ENCODE measurements at regions not wholly inside any gene's neighbourhood (a gene's known extent, or its start where the extent isn't known, plus 50 kb on each side); places are given as distances from the start of the nearest gene placed in this dataset.

GRCh38 chr6:40889137-40889832, 149.7 kb downstream of the UNC5CL start:
- TF ChIP-seq CTCF (IDR thresholded peaks at IDR 0.05; ENCODE audit: low read length), result no peak
- TF ChIP-seq EZH2 (IDR thresholded peaks at IDR 0.05; ENCODE audit: borderline replicate concordance, low read length), result no peak

GRCh38 chr6:40888456-40888990, 150.5 kb downstream of the UNC5CL start:
- H3K4me1 ChIP-seq (ENCODE audit: insufficient read depth, low read length, severe bottlenecking), result no peaks in the 10 kb centered on the region
- TF ChIP-seq CTCF (IDR thresholded peaks at IDR 0.05; ENCODE audit: low read length), result no peak
- TF ChIP-seq EZH2 (IDR thresholded peaks at IDR 0.05; ENCODE audit: borderline replicate concordance, low read length), result no peak
- H3K4me3 ChIP-seq (ENCODE audit: low read depth, low read length, poor library complexity, severe bottlenecking), result no peak overlapping the region
- H3K79me2 ChIP-seq (ENCODE audit: insufficient read depth, low read length), result no peaks in the 10 kb centered on the region
- H3K9me2 ChIP-seq (ENCODE audit: low read depth, low read length), result no peaks in the 10 kb centered on the region
- H3K27ac ChIP-seq (ENCODE audit: low read depth, low read length, poor library complexity, severe bottlenecking), result no peak overlapping the region
- H3K27me3 ChIP-seq (ENCODE audit: insufficient read depth, low read length), result 0 out of 2 replicates have a peak, but pooled peaks cover 6% of the 10 kb centered on the region
- H3K36me3 ChIP-seq (ENCODE audit: insufficient read depth, low read length), result no peaks in the 10 kb centered on the region
- H4K20me1 ChIP-seq (ENCODE audit: insufficient read depth, low read length), result no peaks in the 10 kb centered on the region
- no peak overlapping the region for H3K9ac ChIP-seq (ENCODE audit: low read length)
- no peak overlapping the region for H2AFZ ChIP-seq (ENCODE audit: low read length)
- no peaks in the 10 kb centered on the region for H3F3A ChIP-seq (ENCODE audit: insufficient read depth, low read length)
- no peaks in the 10 kb centered on the region for H3K9me3 ChIP-seq (ENCODE audit: low read length)
- H3K4me2 ChIP-seq (ENCODE audit: low read length), result no peak overlapping the region

More at GRCh38 chr6:40889137-40889832, 149.7 kb downstream of the UNC5CL start:
- H3K9ac ChIP-seq (ENCODE audit: low read length), result no peak overlapping the region
- no peaks in the 10 kb centered on the region for H3K79me2 ChIP-seq (ENCODE audit: insufficient read depth, low read length)
- no peaks in the 10 kb centered on the region for H3K36me3 ChIP-seq (ENCODE audit: insufficient read depth, low read length)
- no peak overlapping the region for H3K4me2 ChIP-seq (ENCODE audit: low read length)
- H2AFZ ChIP-seq (ENCODE audit: low read length), result no peak overlapping the region
- no peaks in the 10 kb centered on the region for H3K9me2 ChIP-seq (ENCODE audit: low read depth, low read length)
- no peaks in the 10 kb centered on the region for H3K4me1 ChIP-seq (ENCODE audit: insufficient read depth, low read length, severe bottlenecking)
- peaks cover 6% of the 10 kb centered on the region; the same call in 1 of the 2 replicates for H3K27me3 ChIP-seq (ENCODE audit: insufficient read depth, low read length)
- no peaks in the 10 kb centered on the region for H4K20me1 ChIP-seq (ENCODE audit: insufficient read depth, low read length)
- no peaks in the 10 kb centered on the region for H3F3A ChIP-seq (ENCODE audit: insufficient read depth, low read length)
- no peaks in the 10 kb centered on the region for H3K9me3 ChIP-seq (ENCODE audit: low read length)
- H3K4me3 ChIP-seq (ENCODE audit: low read depth, low read length, poor library complexity, severe bottlenecking), result no peak overlapping the region
- H3K27ac ChIP-seq (ENCODE audit: low read depth, low read length, poor library complexity, severe bottlenecking), result no peak overlapping the region

- no peaks in the 10 kb centered on the region for H3K9me2 ChIP-seq (ENCODE audit: low read depth, low read length)
- H4K20me1 ChIP-seq (ENCODE audit: insufficient read depth, low read length), result no peaks in the 10 kb centered on the region
- H3K79me2 ChIP-seq (ENCODE audit: insufficient read depth, low read length), result no peaks in the 10 kb centered on the region
- H3F3A ChIP-seq (ENCODE audit: insufficient read depth, low read length), result no peaks in the 10 kb centered on the region
- no peaks in the 10 kb centered on the region for H3K36me3 ChIP-seq (ENCODE audit: insufficient read depth, low read length)
- H2AFZ ChIP-seq (ENCODE audit: low read length), result no peak overlapping the region
- H3K27ac ChIP-seq (ENCODE audit: low read depth, low read length, poor library complexity, severe bottlenecking), result no peak overlapping the region
- no peaks in the 10 kb centered on the region for H3K4me1 ChIP-seq (ENCODE audit: insufficient read depth, low read length, severe bottlenecking)
- 0 out of 2 replicates have a peak, but pooled peaks cover 6% of the 10 kb centered on the region for H3K27me3 ChIP-seq (ENCODE audit: insufficient read depth, low read length)
- no peak overlapping the region for H3K9ac ChIP-seq (ENCODE audit: low read length)
- no peaks in the 10 kb centered on the region for H3K9me3 ChIP-seq (ENCODE audit: low read length)
- TF ChIP-seq CTCF (IDR thresholded peaks at IDR 0.05; ENCODE audit: low read length) (no peak), EZH2 (IDR thresholded peaks at IDR 0.05; ENCODE audit: borderline replicate concordance, low read length) (no peak)
- H3K4me3 ChIP-seq (ENCODE audit: low read depth, low read length, poor library complexity, severe bottlenecking), result no peak overlapping the region
- H3K4me2 ChIP-seq (ENCODE audit: low read length), result no peak overlapping the region
Observed at GRCh38 chr6:40887792-40888340, 151.2 kb downstream of the UNC5CL start.
